ENCODE measurements at regions not wholly inside any gene's neighbourhood (a gene's known extent, or its start where the extent isn't known, plus 50 kb on each side); places are given as distances from the start of the nearest gene placed in this dataset.

GRCh38 chr11:37544491-37544890 is 946.5 kb upstream of the RAG2 start:
- TF ChIP-seq CTCF (IDR thresholded peaks at IDR 0.05) (no peak), POLR2A (IDR thresholded peaks at IDR 0.05; ENCODE audit: low read length) (no peak), EP300 (IDR thresholded peaks at IDR 0.05) (no peak), MAFK (IDR thresholded peaks at IDR 0.05; ENCODE audit: partially characterized antibody) (no peak), CBX2 (IDR thresholded peaks at IDR 0.05; ENCODE audit: borderline replicate concordance, low read depth) (no peak), MAX (IDR thresholded peaks at IDR 0.05) (no peak), CHD2 (IDR thresholded peaks at IDR 0.05; ENCODE audit: low read length, partially characterized antibody) (no peak), RFX5 (IDR thresholded peaks at IDR 0.05) (no peak), ZNF302 (CRISPR knock-in tag; IDR thresholded peaks at IDR 0.05) (no peak)
